GM12878 (cell line): ENCODE measurements at regions not wholly inside any gene's neighbourhood (a gene's known extent, or its start where the extent isn't known, plus 50 kb on each side); places are given as distances from the start of the nearest gene placed in this dataset.

Source experiments
- CHD4 ChIP-seq: fragments of 200-600 bp; sonication (generic); IDR thresholded peaks from 2 replicates; pipeline ENCODE4 v1.6.1; 2016; ENCODE audit warnings: mild to moderate bottlenecking
- CREB1 ChIP-seq: IDR thresholded peaks from 2 replicates; pipeline ENCODE4 v1.6.1; 2012; ENCODE audit warnings: low read depth, mild to moderate bottlenecking, inconsistent platforms
- MYC ChIP-seq: IDR thresholded peaks from 2 replicates; pipeline ENCODE4 v1.6.1; 2011; ENCODE audit warnings: mild to moderate bottlenecking, low read length, moderate library complexity, inconsistent platforms; ENCODE audit not compliant: insufficient read depth, insufficient replicate concordance, insufficient read length, severe bottlenecking
- NBN ChIP-seq: fragments of 450-650 bp; IDR thresholded peaks from 2 replicates; pipeline ENCODE4 v1.6.1; 2016
- ZBED1 ChIP-seq: IDR thresholded peaks from 2 replicates; pipeline ENCODE4 v1.6.1; 2016; ENCODE audit warnings: borderline replicate concordance

GRCh38 chr3:194284351-194284750 is 66.8 kb downstream of the CPN2 start:
- TF ChIP-seq MYC, result no peak
- TF ChIP-seq CREB1, result no peak
- TF ChIP-seq NBN, result no peak
- no peak for TF ChIP-seq CHD4
- no peak for TF ChIP-seq ZBED1
